HG02623 (cell line): ENCODE measurements at regions not wholly inside any gene's neighbourhood (a gene's known extent, or its start where the extent isn't known, plus 50 kb on each side); places are given as distances from the start of the nearest gene placed in this dataset.
"Not testable (repeated sequence)": the region's sequence is repeated elsewhere in the genome, so short reads cannot be mapped to it uniquely, and the experiment has no call there.

Source experiments
- ATAC-seq: cut with Tn5 transposase; IDR thresholded peaks from one replicate; pipeline ENCODE4 v1.9.1; 2021; ENCODE audit warnings: moderate library complexity; ENCODE audit not compliant: unreplicated experiment

DNA sequence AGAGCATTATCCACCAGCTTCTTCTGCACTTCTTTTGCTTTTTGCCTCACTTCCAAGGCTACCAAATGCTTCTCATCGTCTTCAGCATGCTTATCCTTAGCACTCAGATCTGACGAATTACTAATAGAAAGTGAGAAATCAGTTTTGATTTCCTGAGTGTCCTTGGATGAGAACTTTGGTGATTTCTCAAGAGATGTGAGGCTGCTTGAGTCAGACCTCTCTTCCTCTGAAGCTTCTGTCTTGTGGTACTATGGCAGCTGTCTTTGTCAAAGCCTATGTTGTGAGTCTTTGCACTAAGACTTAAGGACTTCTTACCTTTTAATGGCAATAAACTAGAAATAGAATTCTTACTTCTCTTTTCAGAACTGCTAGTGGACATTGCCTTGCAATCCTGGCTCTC lies 169.9 kb downstream of the CPE start:
- no peak for ATAC-seq

DNA sequence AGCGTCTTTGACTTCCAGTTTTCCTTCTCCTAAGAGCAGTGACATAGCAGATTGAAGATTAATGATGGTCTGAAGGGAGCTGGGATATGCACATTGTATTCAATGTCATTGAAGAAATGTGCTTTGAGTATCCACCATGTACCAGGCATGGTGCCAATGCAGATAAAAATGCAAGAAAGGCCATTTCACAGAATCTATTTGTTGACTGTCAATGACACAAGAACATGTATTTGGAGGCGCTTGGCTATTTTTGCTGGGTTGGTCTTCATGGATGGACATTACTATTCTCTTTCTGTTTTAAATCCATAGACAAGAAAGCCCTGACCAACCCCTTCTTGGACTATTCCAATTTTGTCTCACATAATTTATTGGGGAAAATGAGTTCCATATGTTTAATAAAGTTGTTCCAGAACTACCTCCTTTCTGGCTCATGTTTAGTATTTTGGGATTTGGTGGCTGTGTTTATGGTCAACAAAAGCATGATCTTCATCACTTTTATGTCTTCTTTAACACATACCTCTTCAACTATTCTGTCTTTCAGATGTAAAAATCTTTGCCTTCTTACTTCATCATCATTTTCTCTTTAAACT lies 174.5 kb downstream of the CPE start:
- no peak for ATAC-seq

DNA sequence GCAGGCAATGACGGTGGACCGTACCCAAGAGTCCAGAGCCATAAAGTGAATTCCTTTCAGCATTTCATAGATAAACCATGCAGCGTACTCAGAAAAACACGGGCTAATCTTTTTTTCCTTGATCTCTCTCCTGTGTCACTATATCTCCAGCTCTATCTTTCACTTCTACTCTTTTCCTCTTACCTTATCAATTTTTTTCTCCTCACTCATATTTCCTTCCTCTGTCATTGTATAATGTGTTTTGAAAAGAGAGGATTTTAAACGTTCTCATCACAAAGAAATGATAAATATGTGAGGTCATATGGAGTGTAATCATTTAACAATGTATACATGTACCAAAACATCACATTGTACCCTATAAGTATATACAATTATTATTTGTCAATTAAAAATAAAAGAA lies 176.5 kb downstream of the CPE start:
- no peak for ATAC-seq

DNA sequence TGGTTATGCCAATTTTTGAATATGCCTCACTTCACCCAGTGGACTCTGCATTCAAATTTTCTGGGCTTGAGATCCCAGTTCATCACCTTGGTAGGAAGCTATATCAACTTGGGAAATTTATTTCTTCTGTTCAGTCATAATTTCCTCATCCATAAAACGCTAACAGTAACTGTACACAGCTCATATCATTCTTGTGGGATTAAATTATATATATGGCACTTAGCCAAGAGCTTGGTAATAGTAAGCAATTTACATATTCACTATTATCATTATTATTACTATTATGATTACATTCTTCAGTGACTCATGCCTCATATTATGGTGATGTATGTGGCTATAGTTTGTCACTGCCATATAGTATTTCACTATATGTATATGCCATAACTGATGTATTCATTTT lies 177.6 kb downstream of the CPE start:
- ATAC-seq, result no peak

DNA sequence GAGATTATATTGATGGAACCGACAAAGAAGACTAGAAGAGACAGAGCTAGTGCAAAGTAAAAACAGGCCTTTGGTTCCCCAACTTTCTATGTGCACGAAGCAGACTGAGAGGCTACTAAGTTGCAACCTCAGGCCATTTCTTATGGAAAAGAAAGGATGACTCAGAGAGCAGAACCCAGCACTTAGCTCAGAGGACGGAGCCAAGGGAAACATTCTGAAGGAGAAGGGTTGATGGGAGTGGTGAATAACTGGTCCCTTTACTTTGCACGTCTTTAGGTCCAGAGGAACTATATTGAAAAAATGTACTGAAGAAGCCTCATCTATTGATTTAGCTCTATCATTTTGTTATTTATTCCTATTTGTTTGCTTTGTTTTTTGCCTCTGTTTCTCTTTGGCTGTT lies 182.1 kb downstream of the CPE start:
- ATAC-seq, result no peak

DNA sequence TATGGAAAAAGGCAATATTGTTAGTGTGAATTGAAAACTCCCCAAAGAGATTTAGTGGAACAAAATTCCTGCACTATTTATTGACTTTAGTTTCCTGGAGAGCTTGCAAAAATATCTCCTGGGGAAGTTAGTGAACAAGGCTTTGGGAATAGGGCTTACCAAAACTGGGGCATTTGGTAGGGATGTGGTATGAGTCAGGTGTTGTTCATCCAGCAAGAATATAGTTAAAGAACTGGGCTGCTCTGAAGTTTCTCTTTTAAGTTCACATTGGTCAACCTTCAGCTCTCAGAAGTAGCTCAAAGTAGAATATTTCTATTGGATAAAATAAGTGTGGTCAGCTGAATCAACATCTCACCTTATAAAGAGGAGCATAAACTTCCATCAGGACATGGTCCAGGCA lies 185.0 kb downstream of the CPE start:
- no peak for ATAC-seq

DNA sequence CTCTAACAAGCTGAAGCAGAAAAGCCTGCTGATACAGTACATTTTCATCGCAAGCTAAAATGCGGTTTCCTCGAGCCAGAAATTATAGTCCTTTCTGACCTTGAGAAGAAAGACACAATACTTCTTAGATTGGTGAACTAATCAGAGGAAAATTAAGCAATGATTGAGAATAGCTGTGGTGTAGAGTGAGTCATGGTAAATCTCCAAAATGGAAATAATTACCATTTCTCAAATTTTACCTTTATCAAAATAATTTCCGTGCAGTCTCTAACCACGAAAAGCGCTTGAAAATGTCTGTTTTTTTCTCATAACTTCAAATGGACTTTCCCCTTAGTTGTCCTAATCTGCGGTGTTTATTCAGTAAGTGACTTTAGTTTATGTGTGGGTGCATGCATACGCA lies 190.2 kb downstream of the CPE start:
- no peak for ATAC-seq

DNA sequence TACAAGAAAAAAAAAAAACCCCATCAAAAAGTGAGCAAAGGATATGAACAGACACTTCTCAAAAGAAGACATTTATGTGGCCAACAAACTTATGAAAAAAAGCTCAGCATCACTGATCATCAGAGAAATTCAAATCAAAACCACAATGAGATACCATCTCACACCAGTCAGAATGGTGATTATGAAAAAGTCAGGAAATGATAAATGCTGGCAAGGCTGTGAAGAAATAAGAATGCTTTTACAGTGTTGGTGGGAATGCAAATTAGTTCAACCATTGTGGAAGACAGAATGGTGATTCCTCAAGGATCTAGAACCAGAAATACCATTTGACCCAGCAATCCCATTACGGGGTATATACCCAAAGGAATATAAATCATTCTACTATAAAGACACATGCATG lies 192.7 kb downstream of the CPE start:
- not testable (repeated sequence) for ATAC-seq

DNA sequence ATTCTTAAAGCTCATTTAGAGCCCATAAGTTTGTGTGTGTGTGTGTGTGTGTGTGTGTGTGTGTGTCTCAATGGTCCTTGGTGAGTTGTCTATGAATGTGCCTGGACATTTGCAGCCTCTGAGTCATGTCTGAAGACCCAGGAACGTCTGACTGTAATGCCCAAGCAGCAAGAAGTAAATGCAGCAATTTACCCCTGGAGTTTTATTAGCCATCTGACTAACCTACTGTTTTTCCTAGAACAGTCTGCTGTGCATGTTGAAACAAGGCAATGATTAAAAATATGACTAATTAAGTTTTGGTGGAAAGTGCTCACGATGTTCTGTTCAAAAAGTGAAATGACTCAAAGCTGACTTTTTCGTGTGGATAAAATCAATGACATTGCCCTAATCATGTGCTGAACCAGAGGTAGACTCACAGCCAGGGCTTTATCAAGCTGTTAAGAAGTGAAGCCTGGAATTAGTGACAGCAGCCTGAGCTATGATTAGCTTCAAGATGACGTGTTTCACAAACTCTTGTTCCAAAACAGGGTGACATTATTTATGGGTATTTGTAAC lies 201.6 kb downstream of the CPE start:
- no peak for ATAC-seq

DNA sequence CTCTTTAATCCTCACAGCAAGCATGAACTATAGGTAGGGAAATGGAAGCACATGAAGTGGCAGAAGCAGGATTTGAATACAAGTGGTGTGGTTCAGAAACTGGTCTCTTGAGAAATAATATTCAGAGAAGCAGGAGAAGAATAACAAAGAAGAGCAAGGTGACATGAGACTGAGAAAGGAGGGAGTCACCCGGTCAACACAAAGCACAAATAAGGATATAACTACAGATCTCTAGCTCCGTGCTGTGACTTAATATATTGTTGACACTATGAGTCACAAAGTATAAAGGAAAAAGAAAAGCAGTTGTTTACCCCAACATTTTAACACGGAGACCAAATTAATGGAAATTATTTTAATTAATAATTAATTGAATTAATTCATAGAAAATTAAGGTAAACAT lies 204.5 kb downstream of the CPE start:
- no peak for ATAC-seq

DNA sequence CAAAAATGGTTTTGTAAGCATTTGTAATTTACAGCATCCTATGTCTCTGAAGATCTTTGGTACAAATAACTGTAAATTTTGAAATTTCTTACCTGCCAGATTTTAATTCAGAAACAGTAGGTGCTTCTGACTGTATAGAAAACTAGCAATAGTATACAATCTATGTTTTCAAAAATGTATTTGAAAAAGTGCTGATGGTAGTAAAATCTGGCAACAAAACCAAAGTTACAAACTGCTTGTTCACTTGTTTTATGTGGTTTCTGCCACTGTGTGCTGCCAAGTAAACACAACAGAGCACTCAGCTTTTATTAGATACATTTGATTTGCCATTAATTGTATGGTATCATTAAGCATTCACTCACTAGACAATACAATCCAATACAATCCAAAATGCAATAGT lies 206.1 kb downstream of the CPE start:
- no peak for ATAC-seq

DNA sequence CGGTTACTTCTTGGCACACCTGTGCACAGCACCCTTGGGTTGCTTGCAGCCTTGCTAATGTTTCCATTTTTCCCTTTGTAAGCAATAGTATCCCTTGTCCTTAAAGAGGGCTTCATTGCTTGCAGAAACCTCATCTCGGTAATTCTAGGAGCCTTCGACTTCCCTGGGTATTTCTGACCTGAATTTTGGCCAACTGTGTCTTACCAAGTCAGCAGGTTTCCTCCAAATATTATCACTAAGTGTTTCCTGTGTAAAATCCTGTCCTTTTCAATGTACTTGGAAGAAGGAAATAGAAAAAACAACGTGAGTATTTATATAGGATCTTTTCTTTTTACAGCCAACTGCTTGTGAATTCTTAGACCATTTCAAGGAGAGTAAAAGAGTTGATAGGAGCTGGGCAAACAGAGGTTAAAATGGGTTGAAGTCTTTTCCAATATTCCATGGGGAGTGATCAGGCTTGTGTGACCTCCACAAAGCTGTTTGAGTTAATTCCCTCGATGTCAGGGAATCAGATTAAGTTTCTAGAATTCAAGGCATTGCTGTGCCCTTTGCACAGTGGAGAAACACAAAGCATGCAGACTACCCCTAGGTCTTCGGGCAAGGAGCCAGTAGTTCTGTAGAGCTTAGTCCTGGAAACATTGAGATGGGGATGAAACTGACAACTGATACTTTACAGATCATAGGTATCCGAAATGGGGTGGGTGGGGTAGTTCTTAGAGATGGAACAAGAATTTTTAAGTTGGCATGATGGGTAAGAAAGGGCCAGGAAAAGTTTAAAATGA lies 209.9 kb downstream of the CPE start:
- no peak for ATAC-seq

DNA sequence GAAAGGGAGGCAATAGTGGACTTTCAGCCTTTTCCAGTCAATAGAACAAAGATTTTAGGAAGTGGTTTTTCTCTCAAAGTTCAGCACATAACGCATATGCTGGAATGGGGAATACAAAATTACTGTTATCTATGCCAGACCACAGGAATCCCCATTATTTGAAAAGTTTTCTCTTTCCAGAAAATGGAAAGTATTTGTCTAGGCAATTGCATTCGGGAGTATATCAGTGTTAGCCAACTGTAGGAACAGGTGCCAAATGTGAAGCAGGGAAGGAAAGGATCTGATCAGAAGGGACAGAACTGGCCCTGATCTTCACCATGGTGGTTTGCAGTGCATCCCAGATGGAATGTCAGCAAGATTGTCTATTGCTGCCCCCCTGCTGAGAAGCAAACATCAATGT lies 213.6 kb downstream of the CPE start:
- ATAC-seq, result no peak

DNA sequence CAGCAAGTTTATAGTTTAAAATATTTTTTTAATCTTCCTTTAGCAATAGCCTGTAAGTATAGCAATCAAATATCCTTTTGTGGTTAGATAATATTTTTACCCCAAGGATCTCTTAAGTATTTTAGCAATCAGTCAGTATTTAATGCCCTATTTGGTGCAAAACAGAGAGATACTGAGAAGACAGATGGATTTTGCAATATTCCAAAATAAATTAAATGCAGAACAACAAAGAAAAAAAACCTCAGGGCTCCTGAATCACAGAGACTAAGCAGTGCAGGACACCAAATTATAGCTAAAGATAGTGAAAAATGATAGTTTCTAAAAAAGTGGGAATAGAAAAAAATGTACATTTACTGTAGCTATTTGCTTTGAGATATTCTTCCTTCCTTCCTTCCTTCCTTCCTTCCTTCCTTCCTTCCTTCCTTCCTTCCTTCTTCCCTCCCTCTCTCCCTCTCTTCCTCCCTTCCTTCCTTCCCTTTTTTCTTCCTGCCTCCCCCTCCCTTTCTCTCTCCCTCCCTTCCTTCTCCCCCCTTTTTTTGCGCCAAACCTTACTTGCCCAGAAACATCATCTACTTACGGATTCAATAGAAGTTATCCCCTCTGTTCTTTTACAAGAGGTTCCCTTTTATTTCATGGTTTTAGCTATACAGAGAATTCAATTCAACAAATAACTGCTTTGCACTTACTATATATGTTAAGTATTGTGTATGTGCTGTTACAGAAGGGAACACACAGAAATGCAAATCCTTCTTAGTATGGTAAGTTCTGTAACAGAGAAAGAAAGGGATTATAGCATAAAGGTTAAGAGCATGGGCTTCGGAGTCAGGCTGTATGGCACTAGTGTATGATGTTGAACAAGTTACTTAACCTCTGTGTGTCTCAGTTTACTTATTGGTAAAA lies 219.0 kb downstream of the CPE start:
- no peak for ATAC-seq

DNA sequence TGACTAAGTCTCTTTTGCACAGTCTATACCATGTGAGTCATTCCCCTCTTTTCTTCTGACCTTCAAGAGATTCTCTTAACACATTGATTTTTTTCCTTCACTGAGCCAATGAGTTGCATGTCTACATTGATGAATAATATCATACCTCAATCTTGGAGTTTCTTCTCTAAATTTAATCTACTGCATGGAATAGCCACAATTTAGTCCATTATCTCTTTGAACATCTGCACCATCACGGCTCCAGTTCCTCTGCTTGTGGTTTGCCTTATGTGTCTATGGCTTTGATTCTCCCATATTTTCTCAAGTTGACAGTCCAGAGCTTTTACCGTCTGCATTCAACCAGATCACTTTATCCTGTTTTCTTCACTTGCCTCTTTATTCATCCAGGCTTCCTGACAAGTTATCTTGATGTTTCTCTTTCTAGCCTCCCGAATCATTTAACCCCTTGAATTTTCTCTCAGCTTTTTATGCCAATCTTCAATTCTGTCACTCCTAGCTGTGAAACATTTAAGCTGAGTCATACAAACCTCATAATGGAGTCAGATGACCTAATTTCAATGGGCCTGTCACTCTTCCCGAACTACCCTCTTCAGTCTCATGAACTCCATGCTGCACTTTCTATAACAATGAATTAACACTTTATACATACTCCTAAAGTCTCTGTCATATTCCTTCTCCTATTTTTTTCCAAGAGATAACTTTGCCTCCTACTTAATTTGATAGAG lies 222.3 kb downstream of the CPE start:
- ATAC-seq, result no peak

DNA sequence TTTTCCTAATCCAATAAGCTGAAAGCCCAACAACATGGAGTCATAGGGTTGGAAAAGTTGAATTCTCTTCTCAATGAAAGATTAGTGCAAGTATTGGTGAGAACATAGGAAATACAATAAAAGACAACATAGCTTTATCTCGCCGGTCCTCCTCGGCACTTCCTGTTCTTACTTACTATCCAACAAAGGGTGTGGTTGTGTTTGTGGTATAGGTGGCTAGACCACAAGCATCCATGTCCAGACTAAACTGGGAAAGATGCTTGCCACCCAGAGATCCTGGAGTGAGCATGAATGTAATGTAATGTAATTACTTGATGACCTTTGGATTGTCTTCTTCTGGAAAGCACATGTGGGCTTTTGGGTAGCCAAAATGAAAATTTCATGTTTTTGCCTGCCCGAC lies 223.8 kb downstream of the CPE start:
- ATAC-seq, result no peak

DNA sequence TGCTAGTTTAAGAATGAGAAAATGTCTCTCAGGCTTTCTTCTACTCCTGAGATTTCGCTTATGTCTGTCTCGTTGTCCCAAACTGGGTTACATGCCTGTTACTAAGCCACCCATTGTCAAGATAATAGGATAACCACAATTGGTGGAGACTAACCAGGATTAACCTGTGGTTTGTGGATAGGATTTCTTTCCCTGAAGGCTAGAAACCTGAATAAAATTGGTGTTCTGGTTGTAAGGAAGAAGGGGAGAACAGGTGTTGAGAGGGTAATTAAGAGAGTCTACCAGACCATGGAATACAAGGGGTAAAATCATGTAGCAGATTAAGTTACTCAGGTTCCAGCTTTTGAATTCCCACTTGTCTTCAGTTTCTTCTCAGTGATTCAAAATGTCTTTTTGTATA lies 225.4 kb downstream of the CPE start:
- ATAC-seq, result no peak

DNA sequence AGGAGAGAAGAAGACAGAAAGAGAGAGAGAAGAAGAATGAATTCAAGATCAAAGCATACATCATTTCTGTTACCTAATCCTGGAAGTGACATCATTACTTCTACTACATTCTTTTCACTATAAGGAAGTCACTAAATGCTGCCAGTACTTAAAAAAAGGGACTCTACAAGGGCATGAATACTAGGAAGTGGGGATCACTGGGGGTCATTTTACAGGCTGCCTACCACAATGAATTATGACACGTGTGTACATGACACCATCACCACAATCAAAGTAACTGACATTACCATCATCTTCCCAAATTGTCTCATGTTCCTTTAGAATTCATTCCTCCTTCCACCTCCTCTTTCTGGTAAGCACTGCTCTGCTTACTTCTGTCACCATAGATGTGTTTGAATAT lies 227.0 kb downstream of the CPE start:
- no peak for ATAC-seq

DNA sequence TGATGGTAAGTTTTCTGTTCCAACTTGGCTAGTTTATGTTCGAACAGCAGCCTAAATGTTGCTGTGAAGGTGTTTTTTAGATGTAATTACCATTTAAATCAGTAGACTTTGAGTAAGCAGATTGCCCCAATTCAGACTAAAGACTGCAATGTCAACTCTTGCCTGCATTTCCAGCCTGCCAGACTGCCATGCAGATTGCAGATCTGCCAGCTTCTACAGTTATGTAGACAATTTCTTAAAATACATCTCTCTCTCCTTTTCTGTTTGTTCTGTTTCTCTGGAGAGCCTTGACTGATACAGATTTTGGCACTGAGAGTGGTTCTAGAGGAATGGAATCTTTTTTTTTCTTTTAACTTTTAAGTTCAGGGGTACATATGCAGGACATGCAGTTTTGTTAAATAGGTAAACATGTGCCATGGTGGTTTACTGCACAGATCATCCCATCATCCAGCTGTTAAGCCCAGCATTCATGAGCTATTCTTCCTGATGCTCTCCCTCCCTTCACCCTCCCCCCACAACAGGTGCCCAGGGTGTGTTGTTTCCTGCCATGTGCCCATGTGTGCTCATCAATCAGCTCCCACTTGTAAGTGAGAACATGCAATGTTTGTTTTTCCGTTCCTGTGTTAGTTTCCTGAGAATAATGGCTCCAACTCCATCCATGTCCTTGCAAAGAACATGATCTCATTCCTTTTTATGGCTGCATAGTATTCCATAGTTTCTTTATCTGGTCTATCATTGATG lies 227.8 kb downstream of the CPE start:
- ATAC-seq, result no peak

DNA sequence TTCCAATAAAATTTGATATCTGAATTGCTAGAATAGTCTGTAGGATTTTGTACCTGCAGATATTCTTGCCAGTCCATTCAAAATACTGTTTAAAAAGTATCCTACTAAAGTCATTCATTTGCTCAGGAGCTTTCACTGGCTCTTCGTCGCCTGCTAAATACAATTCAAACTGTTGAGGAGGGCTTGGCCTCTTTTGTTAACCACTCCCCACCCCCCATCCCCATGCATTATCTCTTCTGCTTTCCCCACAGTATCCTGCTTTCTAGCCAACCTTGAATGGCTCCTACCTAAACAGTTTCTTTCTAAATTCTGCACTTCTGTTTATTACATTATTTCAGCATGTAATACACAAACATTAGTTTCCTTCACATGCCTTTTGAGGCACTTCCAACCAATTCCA lies 230.8 kb downstream of the CPE start:
- no peak for ATAC-seq
